GM12875 (cell line): ENCODE measurements at regions not wholly inside any gene's neighbourhood (a gene's known extent, or its start where the extent isn't known, plus 50 kb on each side); places are given as distances from the start of the nearest gene placed in this dataset.

Source experiments
- H3K4me3 ChIP-seq: one replicate; pipeline ENCODE4 v1.5.1; 2011; ENCODE audit warnings: low read depth, low read length, control low read depth
- TF ChIP-seq, protein P1 (sequence below): IDR thresholded peaks from 2 replicates; pipeline ENCODE4 v1.5.1; 2011; ENCODE audit warnings: low read depth, mild to moderate bottlenecking, control low read depth, inconsistent platforms, low read length, moderate library complexity, borderline replicate concordance; ENCODE audit not compliant: insufficient read depth

DNA sequence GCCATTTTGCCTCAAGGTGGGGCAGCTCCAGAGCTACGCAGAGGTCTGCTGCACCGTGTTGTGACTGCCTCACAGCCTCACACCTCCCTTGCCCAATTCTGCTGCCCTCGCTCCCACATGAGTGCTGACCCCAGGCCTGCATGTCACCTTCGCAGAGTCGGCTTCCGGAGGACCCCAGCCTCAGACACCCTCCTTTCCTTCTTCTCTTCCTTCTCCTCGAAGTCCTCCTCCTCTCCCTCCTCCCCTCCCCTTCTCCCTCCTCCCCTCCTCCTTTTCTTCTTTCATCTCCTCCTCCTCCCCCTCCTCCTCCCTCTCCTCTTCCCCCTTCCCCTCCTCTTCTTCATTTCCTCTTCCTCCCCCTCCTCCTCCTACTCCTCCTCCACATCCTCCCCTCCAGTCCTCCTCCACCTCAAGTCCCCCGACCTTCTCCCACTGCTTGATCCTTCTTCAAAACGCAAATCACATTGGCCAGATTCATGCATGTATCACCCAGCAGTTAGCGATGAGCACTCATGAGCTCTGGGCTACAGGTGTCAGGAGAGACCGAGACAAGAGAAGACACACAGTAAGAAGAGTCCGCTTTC is 243.8 kb downstream of the RBFOX3 start:
- TF ChIP-seq, protein P1, sequence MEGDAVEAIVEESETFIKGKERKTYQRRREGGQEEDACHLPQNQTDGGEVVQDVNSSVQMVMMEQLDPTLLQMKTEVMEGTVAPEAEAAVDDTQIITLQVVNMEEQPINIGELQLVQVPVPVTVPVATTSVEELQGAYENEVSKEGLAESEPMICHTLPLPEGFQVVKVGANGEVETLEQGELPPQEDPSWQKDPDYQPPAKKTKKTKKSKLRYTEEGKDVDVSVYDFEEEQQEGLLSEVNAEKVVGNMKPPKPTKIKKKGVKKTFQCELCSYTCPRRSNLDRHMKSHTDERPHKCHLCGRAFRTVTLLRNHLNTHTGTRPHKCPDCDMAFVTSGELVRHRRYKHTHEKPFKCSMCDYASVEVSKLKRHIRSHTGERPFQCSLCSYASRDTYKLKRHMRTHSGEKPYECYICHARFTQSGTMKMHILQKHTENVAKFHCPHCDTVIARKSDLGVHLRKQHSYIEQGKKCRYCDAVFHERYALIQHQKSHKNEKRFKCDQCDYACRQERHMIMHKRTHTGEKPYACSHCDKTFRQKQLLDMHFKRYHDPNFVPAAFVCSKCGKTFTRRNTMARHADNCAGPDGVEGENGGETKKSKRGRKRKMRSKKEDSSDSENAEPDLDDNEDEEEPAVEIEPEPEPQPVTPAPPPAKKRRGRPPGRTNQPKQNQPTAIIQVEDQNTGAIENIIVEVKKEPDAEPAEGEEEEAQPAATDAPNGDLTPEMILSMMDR, result no peak

DNA sequence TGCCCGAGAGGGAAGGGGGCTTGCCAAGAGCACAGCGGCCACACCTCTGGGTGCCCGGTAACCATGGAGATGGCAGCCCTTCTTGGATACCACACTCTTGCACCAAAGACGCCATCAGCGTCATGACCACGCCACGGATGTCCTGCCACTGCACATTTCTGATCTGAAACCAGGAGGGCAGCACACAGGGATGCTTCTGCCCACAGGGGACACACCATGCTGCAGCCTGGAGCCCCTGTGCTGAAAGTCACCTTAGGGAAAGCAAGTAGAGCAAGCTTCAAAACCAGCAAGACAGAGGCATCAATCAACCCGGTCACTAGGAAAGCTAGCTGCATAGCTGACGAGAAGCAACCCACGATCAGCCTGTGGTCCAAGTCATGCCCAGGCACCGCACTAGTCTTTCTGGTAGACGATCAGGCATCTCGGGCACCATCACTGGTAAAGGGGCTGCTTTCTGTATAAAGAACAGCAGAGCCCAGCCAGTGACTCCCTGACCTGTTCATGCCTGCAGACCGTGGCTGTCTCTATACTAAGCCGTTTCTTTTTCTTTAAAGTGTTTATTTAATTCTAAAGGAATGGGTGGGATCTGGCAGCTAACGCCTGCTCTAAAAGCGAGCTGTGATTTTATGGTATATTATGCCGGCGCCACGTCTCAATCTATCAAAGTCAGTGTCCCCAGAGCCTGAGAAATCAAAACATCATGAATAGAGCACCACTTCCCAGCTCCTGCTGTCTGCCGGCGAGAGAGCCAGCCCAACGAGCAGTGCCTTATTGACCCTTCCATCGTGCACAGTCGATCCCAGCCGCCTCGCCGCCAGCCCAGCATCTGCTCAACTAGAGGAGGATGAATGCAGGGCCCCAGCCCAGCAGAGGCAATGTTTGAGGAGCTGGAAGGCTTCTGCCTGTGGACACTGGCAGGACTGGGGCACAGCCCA is 244.7 kb downstream of the RBFOX3 start:
- H3K4me3 ChIP-seq, result no peak overlapping the region
- TF ChIP-seq, protein P1, result no peak

More for the DNA sequence above, 243.8 kb downstream of the RBFOX3 start:
- H3K4me3 ChIP-seq, result no peak overlapping the region

DNA sequence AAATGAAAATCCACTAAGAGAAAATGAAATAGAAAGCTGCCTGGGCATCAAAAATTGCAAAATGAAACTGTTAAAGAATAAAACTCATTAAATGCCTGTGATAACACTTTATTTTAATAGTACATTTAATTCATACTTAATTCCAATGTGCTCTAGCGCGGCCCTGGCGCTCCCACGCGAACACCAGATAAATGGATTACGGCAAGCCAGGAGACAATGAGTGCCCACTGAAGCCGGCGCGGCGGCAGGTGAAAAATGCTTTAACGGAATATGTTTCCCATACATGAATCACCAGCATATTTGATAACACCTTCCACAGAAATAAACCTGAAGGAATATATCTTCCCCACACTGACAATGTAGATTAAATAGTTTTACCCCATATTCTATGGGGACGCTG is 245.5 kb downstream of the RBFOX3 start:
- no peak overlapping the region for H3K4me3 ChIP-seq
- TF ChIP-seq, protein P1, result no peak

DNA sequence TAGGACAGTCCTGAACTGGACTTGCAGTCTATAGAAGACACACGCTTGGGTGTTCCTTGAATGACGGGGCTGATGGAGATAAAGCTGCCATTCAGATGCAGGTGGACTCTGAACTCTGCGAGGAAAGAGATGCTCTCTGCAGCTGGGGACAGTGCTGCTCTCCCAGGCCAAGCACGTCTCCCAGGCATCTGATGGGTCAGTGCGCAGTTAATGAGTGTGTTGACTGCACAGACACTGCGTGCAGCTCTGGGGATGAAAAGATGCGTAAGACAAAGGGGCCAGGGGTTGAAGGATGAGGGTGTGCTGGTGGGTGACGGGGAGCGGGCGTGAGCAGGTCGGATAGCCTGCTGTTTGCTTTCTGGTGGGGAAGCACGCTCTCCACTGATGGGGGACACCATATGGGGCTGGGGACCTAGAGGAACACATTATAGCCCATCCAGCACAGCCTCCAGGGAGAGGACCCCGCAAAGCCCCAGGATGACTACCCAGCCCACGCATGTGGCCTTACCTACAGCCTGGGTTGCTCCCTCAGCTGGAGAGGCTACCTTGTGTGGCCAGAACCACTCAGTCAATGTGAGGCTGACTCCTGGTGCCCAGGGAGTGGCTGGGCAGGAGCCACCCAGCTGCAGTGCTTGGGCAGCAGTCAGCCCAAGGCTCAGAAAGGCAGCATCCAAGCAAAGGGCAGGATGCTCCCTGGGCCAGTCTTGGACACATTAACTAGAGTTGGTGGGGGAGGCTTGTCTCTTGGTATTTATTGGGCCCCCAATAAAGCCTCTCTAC is 246.3 kb downstream of the RBFOX3 start:
- TF ChIP-seq, protein P1, result no peak
- H3K4me3 ChIP-seq, result no peak overlapping the region

DNA sequence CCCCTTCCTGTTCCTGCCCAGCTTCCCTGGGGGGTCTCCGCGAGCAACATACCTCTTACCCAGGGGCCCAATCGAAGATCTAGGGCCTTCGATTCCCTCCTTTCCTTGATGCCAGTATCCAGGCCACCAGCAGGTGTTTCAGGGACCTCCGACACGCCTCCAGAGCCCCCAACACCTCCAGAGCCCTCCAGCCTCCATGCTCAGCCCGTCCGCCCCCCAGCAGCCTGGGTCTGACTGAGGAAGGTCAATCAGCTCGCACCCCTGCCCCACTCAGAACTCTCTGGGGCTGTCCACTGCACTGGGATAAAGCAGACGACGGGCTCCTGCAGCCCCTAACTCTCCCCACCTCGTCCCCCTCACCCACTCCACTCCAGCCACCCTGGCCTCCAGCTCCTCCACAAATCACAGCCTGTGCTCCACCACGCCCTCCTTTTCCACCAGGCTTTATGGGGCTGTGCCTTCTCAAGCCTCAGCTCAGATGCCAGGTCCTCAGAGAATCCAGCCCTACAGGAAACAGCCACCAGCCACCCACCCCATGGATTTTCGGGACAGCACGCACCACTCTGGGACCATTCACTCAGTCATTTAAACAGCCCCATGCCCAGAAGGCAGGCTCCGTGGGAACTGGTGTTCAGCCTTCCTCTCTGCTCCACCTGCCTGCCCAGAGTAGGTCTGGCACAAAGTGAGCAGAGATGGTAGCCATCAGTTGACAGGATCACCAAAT is 247.1 kb downstream of the RBFOX3 start:
- TF ChIP-seq, protein P1, result no peak
- H3K4me3 ChIP-seq, result no peak overlapping the region

DNA sequence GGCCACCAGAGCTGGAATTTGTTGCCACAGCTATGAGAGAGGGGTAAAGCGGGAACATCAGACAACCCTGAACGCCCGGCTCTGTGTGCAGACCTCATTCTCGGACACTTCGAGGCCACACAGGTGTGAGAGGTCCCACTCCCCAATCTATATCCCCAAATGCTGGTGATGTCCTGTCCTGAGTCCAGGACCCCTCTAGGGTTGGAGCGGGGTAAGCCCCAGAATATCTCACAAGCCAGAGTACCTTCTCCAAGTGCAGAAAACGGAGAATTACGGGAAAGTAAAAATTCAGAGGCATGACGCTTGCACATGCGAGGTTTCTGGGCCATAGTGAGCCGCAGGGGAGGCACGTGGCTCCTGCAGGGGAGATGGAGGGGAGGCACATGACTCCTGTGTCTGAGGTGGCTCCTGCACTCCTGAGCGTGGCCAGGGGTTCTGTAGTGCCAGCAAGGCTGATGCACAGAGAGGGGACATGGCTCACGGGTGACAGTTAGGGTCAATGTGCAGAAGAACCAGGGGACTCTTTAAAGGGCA is 248.0 kb downstream of the RBFOX3 start:
- H3K4me3 ChIP-seq, result no peak overlapping the region
- TF ChIP-seq, protein P1, result no peak
